ENCODE measurements at regions not wholly inside any gene's neighbourhood (a gene's known extent, or its start where the extent isn't known, plus 50 kb on each side); places are given as distances from the start of the nearest gene placed in this dataset.

DNA sequence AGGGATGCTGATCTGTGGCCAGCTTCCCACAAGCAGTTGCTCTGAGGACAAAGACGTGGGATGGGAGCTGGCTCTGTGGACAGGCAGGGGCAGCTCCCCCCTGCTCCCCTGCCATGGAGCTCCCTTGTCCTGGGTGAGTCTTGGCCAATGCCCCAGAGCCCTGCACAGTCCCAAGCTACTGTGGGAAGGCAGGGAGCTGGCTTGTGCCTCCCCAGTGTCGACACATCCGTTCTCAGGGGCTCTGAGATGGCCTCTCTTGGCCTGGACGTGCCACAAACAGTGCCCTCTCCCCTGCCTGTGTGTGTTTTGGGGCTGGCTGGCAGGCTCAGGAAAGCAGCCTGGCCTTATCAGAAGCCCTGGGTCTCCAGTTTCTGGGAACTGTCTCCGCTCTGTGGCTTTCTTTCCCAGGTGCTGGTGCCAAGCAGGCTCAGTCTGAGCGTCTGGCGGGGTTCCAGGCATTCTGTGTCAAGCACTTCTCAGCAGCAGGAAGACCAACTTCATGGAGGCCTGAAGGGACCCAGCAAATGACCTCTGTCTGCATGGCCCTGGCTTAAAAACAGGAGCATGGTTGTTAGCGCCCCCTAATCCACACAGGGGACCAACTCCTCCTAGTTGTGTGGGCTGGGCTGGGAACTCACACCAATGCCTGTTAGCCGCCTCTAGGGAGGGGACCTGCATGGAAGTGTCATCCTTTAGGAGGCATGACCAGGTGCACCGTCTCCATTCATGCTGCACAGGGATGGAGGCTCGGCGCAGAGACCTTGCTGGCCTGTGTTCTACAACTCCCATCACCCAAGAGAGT lies 375.2 kb downstream of the RPS24 start:
- ChIA-PET POLR2A (interaction anchor here (1.4 to 2.5 kb wide), 2 partner anchors 25 to 336 kb away, joined by 3 to 11 read pairs; no protein-coding TSS in a partner anchor), CTCF (interaction anchor here (0.6 to 2.0 kb wide), 4 partner anchors 27 to 786 kb away, joined by 3 to 12 read pairs (median 4); no protein-coding TSS in a partner anchor)
- H3K27me3 ChIP-seq (ENCODE audit: insufficient read depth): no peaks in the 10 kb centered on the region
- no peak overlapping the region for H3K9ac ChIP-seq
- peaks cover 0 to 65% of the 10 kb centered on the region in 2 experiments; a peak in 2 of 4 replicates for H3K4me1 ChIP-seq (ENCODE audit: control insufficient read depth in 1 of 2, insufficient read depth in 2 of 2, low read depth in 1 of 2, low read length in 1 of 2)
- H3K27ac ChIP-seq (ENCODE audit: low read depth in 2 of 2, low read length in 1 of 2): peak overlapping the region in 1 of 2 experiments; percentile 99; a peak in 2 of 4 replicates
- H3K9me3 ChIP-seq: no peaks in the 10 kb centered on the region
- peak; percentile 53 for DNase-seq
- H3K9me2 ChIP-seq: no peaks in the 10 kb centered on the region
- H3K79me2 ChIP-seq (ENCODE audit: insufficient read depth): no peaks in the 10 kb centered on the region
- no peaks in the 10 kb centered on the region for H3K36me3 ChIP-seq (replicated peaks in 1 of 2; ENCODE audit: control insufficient read depth in 1 of 2, insufficient read depth in 2 of 2, low read length in 1 of 2)
- 60% methylated on average over 1 of the region's 12 CpGs for WGBS (ENCODE audit: low lambda C conversion rate)
- no peak overlapping the region for H3K4me3 ChIP-seq (ENCODE audit: low read depth in 2 of 2, low read length in 1 of 2)
- no peaks in the 10 kb centered on the region for H4K20me1 ChIP-seq (ENCODE audit: insufficient read depth)
- no peaks in the 10 kb centered on the region for H3F3A ChIP-seq (replicated peaks; ENCODE audit: insufficient read depth)
- H2AFZ ChIP-seq (ENCODE audit: low read depth): no peak overlapping the region
- H3K4me2 ChIP-seq: no peak overlapping the region
- TF ChIP-seq ZBTB33 (IDR thresholded peaks at IDR 0.05; ENCODE audit: borderline replicate concordance, low read depth) (no peak), POLR2AphosphoS5 (IDR thresholded peaks at IDR 0.05; ENCODE audit: low read depth, low read length) (no peak), MEF2A (IDR thresholded peaks at IDR 0.05; ENCODE audit: borderline replicate concordance, low read depth) (no peak), EZH2phosphoT487 (IDR thresholded peaks at IDR 0.05; ENCODE audit: borderline replicate concordance, low read depth) (no peak), TCF12 (IDR thresholded peaks at IDR 0.05) (no peak), CTCF (IDR thresholded peaks at IDR 0.05) (no peak), GATA2 (CRISPR knock-in tag; IDR thresholded peaks at IDR 0.05) (no peak; the same call in none of the 2 replicates), NFIC (IDR thresholded peaks at IDR 0.05; ENCODE audit: borderline replicate concordance) (no peak), GABPA (IDR thresholded peaks at IDR 0.05; ENCODE audit: low read depth) (no peak), RFX5 (IDR thresholded peaks at IDR 0.05; ENCODE audit: low read length) (no peak), FOXM1 (IDR thresholded peaks at IDR 0.05; ENCODE audit: low read depth) (no peak), MXI1 (IDR thresholded peaks at IDR 0.05; ENCODE audit: low read depth, low read length) (peak; percentile 51; the same call in 1 of the 2 replicates), MAX (IDR thresholded peaks at IDR 0.05; ENCODE audit: low read depth) (no peak), PBX3 (IDR thresholded peaks at IDR 0.05) (no peak), SIN3A (IDR thresholded peaks at IDR 0.05; ENCODE audit: borderline replicate concordance, low read depth, low read length) (no peak), CHD2 (IDR thresholded peaks at IDR 0.05; ENCODE audit: low read length, partially characterized antibody) (peak; percentile 22), EP300 (IDR thresholded peaks at IDR 0.05; ENCODE audit: borderline replicate concordance in 1 of 2, low read depth in 1 of 2, low read length in 1 of 2) (peak in 1 of 2 experiments; percentile 74; a peak in 2 of 4 replicates), NRF1 (IDR thresholded peaks at IDR 0.05; ENCODE audit: low read depth, low read length) (no peak), JUND (IDR thresholded peaks at IDR 0.05) (no peak), RXRA (IDR thresholded peaks at IDR 0.05; ENCODE audit: borderline replicate concordance, low read depth) (no peak), SMC3 (IDR thresholded peaks at IDR 0.05; ENCODE audit: low read depth, low read length) (peak; percentile 5; the same call in 1 of the 2 replicates), FOXJ3 (CRISPR knock-in tag; IDR thresholded peaks at IDR 0.05) (peak; percentile 77)
- TF ChIP-seq, protein P1, sequence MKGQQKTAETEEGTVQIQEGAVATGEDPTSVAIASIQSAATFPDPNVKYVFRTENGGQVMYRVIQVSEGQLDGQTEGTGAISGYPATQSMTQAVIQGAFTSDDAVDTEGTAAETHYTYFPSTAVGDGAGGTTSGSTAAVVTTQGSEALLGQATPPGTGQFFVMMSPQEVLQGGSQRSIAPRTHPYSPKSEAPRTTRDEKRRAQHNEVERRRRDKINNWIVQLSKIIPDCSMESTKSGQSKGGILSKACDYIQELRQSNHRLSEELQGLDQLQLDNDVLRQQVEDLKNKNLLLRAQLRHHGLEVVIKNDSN (IDR thresholded peaks at IDR 0.05; ENCODE audit: borderline replicate concordance, low read depth): no peak
- TF ChIP-seq, protein P2, sequence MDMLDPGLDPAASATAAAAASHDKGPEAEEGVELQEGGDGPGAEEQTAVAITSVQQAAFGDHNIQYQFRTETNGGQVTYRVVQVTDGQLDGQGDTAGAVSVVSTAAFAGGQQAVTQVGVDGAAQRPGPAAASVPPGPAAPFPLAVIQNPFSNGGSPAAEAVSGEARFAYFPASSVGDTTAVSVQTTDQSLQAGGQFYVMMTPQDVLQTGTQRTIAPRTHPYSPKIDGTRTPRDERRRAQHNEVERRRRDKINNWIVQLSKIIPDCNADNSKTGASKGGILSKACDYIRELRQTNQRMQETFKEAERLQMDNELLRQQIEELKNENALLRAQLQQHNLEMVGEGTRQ (IDR thresholded peaks at IDR 0.05; ENCODE audit: borderline replicate concordance, low read depth, low read length): no peak
- TF ChIP-seq, protein P3, sequence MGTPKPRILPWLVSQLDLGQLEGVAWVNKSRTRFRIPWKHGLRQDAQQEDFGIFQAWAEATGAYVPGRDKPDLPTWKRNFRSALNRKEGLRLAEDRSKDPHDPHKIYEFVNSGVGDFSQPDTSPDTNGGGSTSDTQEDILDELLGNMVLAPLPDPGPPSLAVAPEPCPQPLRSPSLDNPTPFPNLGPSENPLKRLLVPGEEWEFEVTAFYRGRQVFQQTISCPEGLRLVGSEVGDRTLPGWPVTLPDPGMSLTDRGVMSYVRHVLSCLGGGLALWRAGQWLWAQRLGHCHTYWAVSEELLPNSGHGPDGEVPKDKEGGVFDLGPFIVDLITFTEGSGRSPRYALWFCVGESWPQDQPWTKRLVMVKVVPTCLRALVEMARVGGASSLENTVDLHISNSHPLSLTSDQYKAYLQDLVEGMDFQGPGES (IDR thresholded peaks at IDR 0.05; ENCODE audit: low read depth, low read length): no peak
